K562 (cell line): ENCODE measurements at regions not wholly inside any gene's neighbourhood (a gene's known extent, or its start where the extent isn't known, plus 50 kb on each side); places are given as distances from the start of the nearest gene placed in this dataset.

ENCODE experiments used
- ATAC-seq: fragments of 200-7000 bp; cut with Tn5 transposase; 3 replicates; pipeline ENCODE4 v1.9.1; 2020; ENCODE audit warnings: moderate library complexity
- BruUV-seq: library from RNA; stranded (reverse); fragments of 400-500 nt; replicated peaks from 2 replicates; lab custom pipeline; 2021; lab: Mats Ljungman, UMichigan
- CTCF ChIA-PET: fragments of 300-600 bp; formaldehyde crosslinking; extraction: SDS; loops from one replicate; lab custom pipeline; 2021; ENCODE audit warnings: low intra/inter-chr PET ratio; lab: Yijun Ruan, JAX
- POLR2A ChIA-PET: fragments of 300-600, 350-650 bp; sonication (Branson Sonifier 250); formaldehyde crosslinking; extraction: SDS; loops from one replicate; lab custom pipeline; 2021; ENCODE audit warnings: antibody characterized with exemption, inconsistent platforms; lab: Yijun Ruan, JAX
- DNase-seq, 4 experiments: peaks; one replicate each; pipeline versions ENCODE4 v3.0.0 to v3.0.0-alpha.2; 2011 to 2018; ENCODE audit warnings: low spot score in 3 of 4, mixed read lengths in 3 of 4; ENCODE audit errors: extremely low read depth in 1 of 4
- FAIRE-seq: peaks from 2 replicates; lab custom pipeline; 2011; peaks lifted over from hg19 to GRCh38; lab: Jason Lieb, UNC
- H2AFZ ChIP-seq: 2 replicates; pipeline ENCODE4 v1.6.0; 2011; ENCODE audit warnings: low read depth, low read length, control low read depth, inconsistent platforms
- H3K27ac ChIP-seq: fragments of 200-600 bp; 3 replicates; pipeline ENCODE4 v1.8.0; 2011; ENCODE audit warnings: low read depth, mild to moderate bottlenecking, control low read depth, inconsistent platforms, low read length, moderate library complexity, mixed read lengths; ENCODE audit errors: extremely low read depth
- H3K27me3 ChIP-seq, 2 experiments: fragments of 300-600 bp in 1 of 2; 2 replicates in 1 of 2; 3 replicates in 1 of 2; pipeline versions ENCODE4 v1.6.0 to v1.8.0; 2011; ENCODE audit warnings: inconsistent platforms in 2 of 2, low read length in 2 of 2, mild to moderate bottlenecking in 1 of 2, mixed read lengths in 1 of 2, moderate library complexity in 1 of 2; ENCODE audit not compliant: control insufficient read depth in 2 of 2, insufficient read depth in 2 of 2
- H3K36me3 ChIP-seq: fragments of 300-600 bp; 3 replicates; pipeline ENCODE4 v1.8.0; 2011; ENCODE audit warnings: mild to moderate bottlenecking, low read length, inconsistent platforms; ENCODE audit not compliant: control insufficient read depth, insufficient read depth
- H3K4me1 ChIP-seq, 2 experiments: fragments of 200-600 bp in 1 of 2; replicated peaks in 1 of 2; 2 replicates in 1 of 2; 3 replicates in 1 of 2; pipeline versions ENCODE4 v1.5.1 to v1.8.0; 2011; ENCODE audit warnings: inconsistent platforms in 2 of 2, low read length in 2 of 2, mild to moderate bottlenecking in 1 of 2, mixed read lengths in 1 of 2, moderate library complexity in 1 of 2; ENCODE audit not compliant: control insufficient read depth in 2 of 2, insufficient read depth in 2 of 2
- H3K4me2 ChIP-seq: 2 replicates; pipeline ENCODE4 v1.6.1; 2011; ENCODE audit warnings: low read length, control low read depth, inconsistent platforms, mixed read lengths; ENCODE audit not compliant: insufficient read depth
- H3K4me3 ChIP-seq: fragments of 200-600 bp; sonication (generic), shearing (Covaris generic); 2 replicates; pipeline ENCODE4 v1.5.1; 2016; ENCODE audit warnings: control low read depth, inconsistent platforms
- H3K79me2 ChIP-seq: fragments of 200-600 bp; 3 replicates; pipeline ENCODE4 v1.8.0; 2011; ENCODE audit warnings: low read length, inconsistent platforms; ENCODE audit not compliant: control insufficient read depth, insufficient read depth
- H3K9ac ChIP-seq, 2 experiments: 2 replicates each; pipeline versions ENCODE4 v1.6.0 to v1.6.1; 2011; ENCODE audit warnings: low read depth in 2 of 2, low read length in 2 of 2, control low read depth in 1 of 2, inconsistent platforms in 1 of 2, mild to moderate bottlenecking in 1 of 2, mixed read lengths in 1 of 2; ENCODE audit not compliant: insufficient read depth in 1 of 2
- H3K9me1 ChIP-seq: one replicate; pipeline ENCODE4 v1.6.0; 2011; ENCODE audit warnings: inconsistent platforms, mild to moderate bottlenecking, low read length, moderate library complexity; ENCODE audit not compliant: control insufficient read depth, insufficient read depth
- H3K9me3 ChIP-seq: replicated peaks from 2 replicates; pipeline ENCODE4 v1.5.1; 2011; ENCODE audit warnings: low read depth, low read length, inconsistent platforms; ENCODE audit not compliant: control insufficient read depth, insufficient read depth
- H4K20me1 ChIP-seq: replicated peaks from 2 replicates; pipeline ENCODE4 v1.6.1; 2011; ENCODE audit warnings: low read length, inconsistent platforms, mixed read lengths; ENCODE audit not compliant: control insufficient read depth, insufficient read depth
- BACH1 ChIP-seq: fragments of 200-800 bp; sonication (Bioruptor generic); IDR thresholded peaks from 2 replicates; pipeline ENCODE4 v1.6.1; 2016; ENCODE audit warnings: missing genetic modification characterization, missing compliant biosample characterization
- BDP1 ChIP-seq: IDR thresholded peaks from 3 replicates; pipeline ENCODE4 v1.6.1; 2011; ENCODE audit not compliant: insufficient read length, insufficient read depth
- C11orf30 ChIP-seq: fragments of 450-650 bp; IDR thresholded peaks from 2 replicates; pipeline ENCODE4 v1.6.1; 2016; ENCODE audit warnings: low read depth, mild to moderate bottlenecking
- DIDO1 ChIP-seq: fragments of 450-650 bp; IDR thresholded peaks from 2 replicates; pipeline ENCODE4 v1.6.1; 2016; ENCODE audit warnings: low read depth, missing biosample characterization, missing genetic modification characterization
- PATZ1 ChIP-seq: fragments of 250-450 bp; sonication (Bioruptor Pico); IDR thresholded peaks from 2 replicates; pipeline ENCODE4 v1.5.0; 2020; ENCODE audit warnings: mild to moderate bottlenecking, borderline replicate concordance
- PTBP1 ChIP-seq: fragments of 200-400 bp; formaldehyde crosslinking; IDR thresholded peaks from 2 replicates; pipeline ENCODE4 v1.6.1; 2017; ENCODE audit warnings: low read depth, low read length
- RBM15 ChIP-seq: fragments of 200-400 bp; formaldehyde crosslinking; IDR thresholded peaks from 2 replicates; pipeline ENCODE4 v1.6.1; 2018; ENCODE audit warnings: mild to moderate bottlenecking, low read length, moderate library complexity; ENCODE audit not compliant: insufficient read depth
- ZBTB26 ChIP-seq: fragments of 450-650 bp; formaldehyde crosslinking; IDR thresholded peaks from 2 replicates; pipeline ENCODE4 v1.4.0; 2022; ENCODE audit warnings: missing genetic modification characterization
- ZBTB7A ChIP-seq: IDR thresholded peaks from 2 replicates; pipeline ENCODE4 v1.6.1; 2011; ENCODE audit warnings: low read depth, mild to moderate bottlenecking, low read length, moderate library complexity, borderline replicate concordance; ENCODE audit not compliant: control insufficient read depth
- ZNF133 ChIP-seq: fragments of 250-450 bp; sonication (Bioruptor Pico); IDR thresholded peaks from 2 replicates; pipeline ENCODE4 v1.4.0; 2020; ENCODE audit warnings: mild to moderate bottlenecking
- ZNF431 ChIP-seq: sonication (generic); formaldehyde crosslinking; IDR thresholded peaks from 2 replicates; pipeline ENCODE4 v1.8.0; 2022; ENCODE audit warnings: mild to moderate bottlenecking, missing genetic modification reagents
- WGBS: fragments of 100-300 bp; shearing (Covaris generic); methylation state at CpG from one replicate; pipeline ENCODE4 v1.1.6; 2016; ENCODE audit warnings: low coverage, mixed read lengths; ENCODE audit not compliant: insufficient coverage; ENCODE audit errors: missing lambda C conversion rate; 5-methylcytosine and 5-hydroxymethylcytosine counted together
- in situ Hi-C: fragments of 300-500 bp; cut with MboI; formaldehyde crosslinking; loops from 4 replicates; pipeline ENCODE4 v1.15.0; 2018; ENCODE audit warnings: inconsistent platforms, mixed read lengths
- intact Hi-C: fragments of 100-400 bp; cut with micrococcal nuclease; formaldehyde crosslinking; loops from 2 replicates; pipeline ENCODE4 v1.14.2; 2022

GRCh38 chr17:72204742-72205141 lies 83.9 kb downstream of the SOX9 start:
- H3K27me3 ChIP-seq, result no peaks in the 10 kb centered on the region
- no peak for FAIRE-seq
- WGBS, result 4% methylated on average over 9 of the region's 10 CpGs
- no peaks in the 10 kb centered on the region for H4K20me1 ChIP-seq
- H3K36me3 ChIP-seq, result no peaks in the 10 kb centered on the region
- no peak overlapping the region for H2AFZ ChIP-seq
- no peak for DNase-seq
- H3K9me1 ChIP-seq, result no peaks in the 10 kb centered on the region
- BruUV-seq, result no TSS peak
- in situ Hi-C loops, result no loop called here
- ChIA-PET POLR2A (no interaction called here), CTCF (no interaction called here)
- H3K4me1 ChIP-seq, result no peaks in the 10 kb centered on the region
- no peaks in the 10 kb centered on the region for H3K9me3 ChIP-seq
- ATAC-seq, result no peak
- H3K79me2 ChIP-seq, result no peaks in the 10 kb centered on the region
- no peak overlapping the region for H3K4me3 ChIP-seq
- H3K9ac ChIP-seq, result no peak overlapping the region
- intact Hi-C loops, result no loop called here
- no peak overlapping the region for H3K27ac ChIP-seq
- no peak overlapping the region for H3K4me2 ChIP-seq
- no peak for TF ChIP-seq ZNF431 (CRISPR knock-in tag)
- TF ChIP-seq PTBP1, result no peak

GRCh38 chr17:72205357-72205756 lies 84.5 kb downstream of the SOX9 start:
- Histone ChIP-seq H3K9ac (no peak overlapping the region), H3K4me1 (no peaks in the 10 kb centered on the region), H3K4me2 (no peak overlapping the region), H4K20me1 (no peaks in the 10 kb centered on the region), H3K27me3 (no peaks in the 10 kb centered on the region), H3K4me3 (no peak overlapping the region), H3K27ac (no peak overlapping the region), H3K9me3 (no peaks in the 10 kb centered on the region), H3K36me3 (no peaks in the 10 kb centered on the region), H3K9me1 (no peaks in the 10 kb centered on the region), H3K79me2 (no peaks in the 10 kb centered on the region), H2AFZ (no peak overlapping the region)
- FAIRE-seq (no peak), DNase-seq (no peak), ATAC-seq (no peak)
- 2% methylated on average over 14 of the region's 14 CpGs for WGBS
- POLR2A ChIA-PET, result no interaction called here
- CTCF ChIA-PET, result no interaction called here
- intact Hi-C loops, result no loop called here
- in situ Hi-C loops, result no loop called here
- BruUV-seq, result no TSS peak
- TF ChIP-seq C11orf30 (no peak), ZBTB7A (no peak), BDP1 (no peak), PATZ1 (CRISPR knock-in tag) (no peak), BACH1 (tag) (no peak), RBM15 (no peak), ZNF133 (CRISPR knock-in tag) (no peak), DIDO1 (tag) (no peak), ZBTB26 (CRISPR knock-in tag) (no peak)
